HG02610 (cell line): ENCODE measurements at regions not wholly inside any gene's neighbourhood (a gene's known extent, or its start where the extent isn't known, plus 50 kb on each side); places are given as distances from the start of the nearest gene placed in this dataset.
"Not testable (repeated sequence)": the region's sequence is repeated elsewhere in the genome, so short reads cannot be mapped to it uniquely, and the experiment has no call there.

Experiments used
- ATAC-seq: cut with Tn5 transposase; IDR thresholded peaks from one replicate; pipeline ENCODE4 v1.9.1; 2021; ENCODE audit warnings: mild to moderate bottlenecking, moderate library complexity; ENCODE audit not compliant: unreplicated experiment

DNA sequence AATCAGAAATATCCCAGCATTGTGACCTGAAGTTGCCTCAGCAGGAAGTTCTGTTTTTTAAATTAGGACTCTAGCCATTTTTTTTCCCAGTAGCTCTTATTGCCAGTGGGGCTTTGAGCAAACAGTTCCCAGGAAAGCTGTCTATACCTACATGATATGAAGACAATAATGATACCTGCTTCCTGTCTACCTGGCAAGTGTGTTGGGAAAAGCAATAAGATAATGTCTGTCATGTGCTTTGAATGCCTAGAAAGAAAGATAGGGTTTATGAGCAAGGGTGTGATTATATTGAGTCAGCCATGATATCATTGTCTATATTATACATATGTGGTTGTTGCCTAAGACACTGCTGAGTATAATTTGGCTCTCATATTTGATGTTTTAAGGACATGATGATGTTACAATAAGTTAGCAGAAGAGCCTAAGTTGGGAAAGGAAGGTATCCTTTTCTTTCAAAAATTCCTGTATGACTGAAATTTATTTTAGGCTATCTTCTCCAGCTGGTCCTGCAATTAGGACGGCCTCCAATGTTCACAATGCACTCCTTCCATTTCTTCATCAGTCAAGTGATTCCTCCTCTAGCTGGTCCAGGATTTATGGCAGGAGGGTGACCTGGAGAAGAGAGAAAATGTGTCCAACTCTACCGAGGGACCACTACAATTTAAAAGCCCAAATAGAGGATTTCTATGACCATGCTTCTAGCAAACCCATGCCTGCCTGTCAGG lies 99.6 kb upstream of the CDC42BPA start:
- ATAC-seq, result no peak

DNA sequence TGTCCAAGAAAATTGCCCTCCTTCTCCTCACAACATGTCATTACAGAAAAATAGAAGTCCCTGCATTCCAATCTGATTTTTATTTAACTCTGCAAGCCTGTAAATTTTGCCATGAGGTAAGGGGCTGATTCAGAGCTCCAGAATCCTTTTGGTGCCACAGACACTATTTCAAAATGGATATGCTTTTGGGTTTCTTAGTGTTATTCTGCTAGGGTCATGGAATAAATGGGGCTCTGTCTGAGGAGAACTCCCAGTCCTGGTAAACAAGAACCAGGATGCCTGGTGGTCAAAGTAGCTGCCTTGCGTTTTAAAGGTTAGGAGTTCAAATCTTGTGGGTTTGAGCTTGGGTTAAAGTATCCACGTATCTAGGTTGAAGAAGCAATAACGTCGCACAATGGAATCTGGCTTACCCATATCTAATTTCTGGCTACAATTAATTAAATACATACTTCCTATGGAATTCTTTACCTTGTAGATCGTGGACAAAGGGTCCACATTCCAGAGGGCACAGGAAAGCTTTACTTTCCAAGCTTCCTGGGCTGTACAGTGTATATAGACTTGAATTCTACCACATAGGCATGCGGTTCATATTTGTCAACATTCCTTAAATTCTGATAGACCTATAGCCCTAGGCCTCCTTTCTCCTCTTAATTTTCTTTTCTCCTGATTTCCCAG lies 98.0 kb upstream of the CDC42BPA start:
- no peak for ATAC-seq

DNA sequence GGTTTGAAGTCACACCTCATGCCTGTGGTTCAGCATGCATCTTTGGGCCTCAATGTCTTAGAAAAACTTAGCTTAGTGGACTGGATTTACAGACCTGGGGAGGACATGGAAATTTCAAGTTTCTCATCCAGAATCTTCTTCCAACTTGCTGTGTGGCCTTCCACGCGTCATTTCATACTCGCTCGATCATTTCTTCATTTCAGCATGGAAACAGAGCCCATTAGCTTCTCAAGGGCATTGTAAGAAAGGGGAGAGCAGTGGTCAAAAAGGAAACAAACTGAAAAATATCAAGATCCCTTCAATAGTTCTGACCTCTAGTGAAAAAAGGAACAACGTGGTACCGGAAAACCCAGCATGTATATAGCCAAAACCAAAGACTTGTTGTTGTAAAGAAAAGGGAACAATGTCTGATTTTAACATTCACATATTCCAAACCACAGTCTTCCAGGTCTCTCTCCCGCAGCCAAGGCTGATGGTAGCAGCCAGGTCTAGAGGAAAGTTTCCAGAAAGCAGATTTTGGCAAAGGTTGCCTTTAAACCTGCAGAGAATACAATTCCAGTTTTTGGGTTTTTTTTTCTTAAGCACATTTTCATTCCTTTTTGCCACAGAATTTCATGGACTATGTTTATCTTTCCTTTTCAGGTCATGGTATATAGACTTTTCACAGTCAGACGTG lies 97.0 kb upstream of the CDC42BPA start:
- ATAC-seq, result no peak

DNA sequence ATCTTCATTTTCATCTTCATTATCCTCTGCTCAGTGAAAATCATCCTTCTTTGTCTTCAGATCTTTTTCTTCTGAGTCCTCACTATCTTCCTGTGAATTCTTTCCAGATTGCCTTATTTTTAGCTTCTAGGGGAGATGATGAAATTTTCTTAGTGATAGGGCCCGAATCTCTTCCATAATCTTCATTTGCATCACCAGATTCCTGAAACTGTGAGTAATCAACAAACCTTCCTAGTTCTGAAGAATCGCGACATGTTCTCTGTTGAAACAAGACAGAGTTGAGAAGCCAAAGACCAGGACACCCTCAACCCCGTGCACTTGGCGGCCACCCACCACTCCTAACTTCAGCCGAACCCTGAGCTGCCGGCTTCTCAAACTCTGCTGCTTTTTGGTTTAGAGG lies 92.8 kb upstream of the CDC42BPA start:
- ATAC-seq, result no peak

DNA sequence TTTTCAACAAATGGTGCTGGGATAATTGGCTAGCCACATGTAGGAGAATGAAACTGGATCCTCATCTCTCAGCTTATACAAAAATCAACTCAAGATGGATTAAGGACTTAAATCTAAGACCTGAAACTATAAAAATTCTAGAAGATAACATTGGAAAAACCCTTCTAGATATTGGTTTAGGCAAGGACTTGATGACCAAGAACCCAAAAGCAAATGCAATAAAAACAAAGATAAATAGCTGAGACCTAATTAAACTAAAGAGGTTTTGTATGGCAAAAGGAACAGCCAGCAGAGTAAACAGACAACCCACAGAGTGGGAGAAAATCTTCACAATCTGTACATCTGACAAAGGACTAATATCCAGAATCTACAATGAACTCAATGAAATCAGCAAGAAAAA lies 88.0 kb upstream of the CDC42BPA start:
- ATAC-seq, result not testable (repeated sequence)

DNA sequence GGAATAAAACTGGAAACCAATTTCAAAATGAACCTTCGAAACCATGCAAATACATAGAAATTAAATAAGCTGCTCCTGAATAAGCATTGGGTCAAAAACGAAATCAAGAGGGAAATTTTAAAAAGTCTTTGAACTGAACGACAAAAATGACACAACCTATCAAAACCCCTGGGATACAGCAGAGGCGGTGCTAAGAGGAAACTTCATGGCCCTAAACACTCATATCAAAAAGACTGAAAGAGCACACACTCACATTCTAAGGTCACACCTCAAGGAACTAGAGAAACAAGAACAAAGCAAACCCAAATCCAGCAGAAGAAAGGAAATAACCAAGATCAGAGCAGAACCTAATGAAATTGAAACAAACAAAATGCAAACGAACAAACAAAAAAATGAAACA lies 85.2 kb upstream of the CDC42BPA start:
- ATAC-seq, result no peak

DNA sequence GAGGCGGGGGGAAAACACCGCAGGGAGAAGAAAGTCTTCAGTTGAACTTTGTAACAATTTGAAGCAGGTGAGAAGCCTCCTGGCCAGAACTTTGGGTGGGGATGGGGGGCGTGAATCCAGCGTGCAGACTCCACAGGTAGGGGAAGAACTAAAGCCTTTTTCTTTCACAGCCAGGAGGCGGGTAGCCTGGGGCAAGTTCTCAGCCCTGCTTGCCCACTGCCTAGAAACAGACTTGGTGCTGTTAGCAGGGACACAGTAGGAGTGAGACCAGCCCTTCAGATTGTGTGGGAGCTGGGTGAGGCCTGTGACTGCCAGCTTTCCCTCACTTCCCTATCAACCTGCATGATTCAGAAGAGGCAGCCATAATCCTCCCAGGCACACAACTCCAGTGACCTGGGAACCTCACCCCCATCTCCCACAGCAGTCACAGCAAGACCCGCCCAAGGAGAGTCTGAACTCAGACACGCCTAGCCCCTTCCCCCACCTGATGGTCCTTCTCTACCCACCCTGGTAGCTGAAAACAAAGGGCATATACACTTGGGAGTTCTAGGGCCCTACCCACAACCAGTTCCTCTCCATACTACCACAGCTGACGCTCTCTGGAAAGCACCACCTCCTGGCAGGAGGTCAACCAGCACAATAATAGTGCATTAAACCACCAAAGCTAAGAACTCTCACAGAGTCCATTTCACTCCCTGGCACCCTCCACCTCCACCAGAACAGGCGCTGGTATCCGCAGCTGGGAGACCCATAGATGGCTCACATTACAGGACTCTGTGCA lies 83.5 kb upstream of the CDC42BPA start:
- ATAC-seq, result no peak

DNA sequence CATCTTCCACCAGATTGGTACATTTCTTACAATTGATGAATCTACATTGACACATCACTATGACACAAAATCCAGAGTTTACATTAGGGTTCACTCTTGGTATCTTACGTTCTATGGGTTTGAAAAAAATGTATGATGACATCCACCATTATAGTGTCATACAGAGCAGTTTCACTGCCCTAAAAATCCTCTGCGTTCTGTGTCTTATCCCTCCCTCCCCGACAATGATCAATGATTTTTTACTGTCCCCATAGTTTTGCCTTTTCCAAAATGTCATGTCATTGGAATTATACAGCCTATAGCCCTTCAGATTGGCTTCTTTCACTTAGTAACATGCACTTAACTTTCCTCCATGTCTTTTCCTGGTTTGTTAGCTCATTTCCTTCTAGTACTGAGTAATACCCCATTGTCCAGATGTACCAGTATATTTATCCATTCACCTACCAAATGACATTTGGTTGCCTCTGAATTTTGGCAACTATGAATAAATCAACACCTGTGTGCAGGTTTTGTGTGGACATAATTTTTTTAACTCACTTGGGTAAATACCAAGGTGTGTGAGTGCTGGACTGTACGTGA lies 80.9 kb upstream of the CDC42BPA start:
- no peak for ATAC-seq

DNA sequence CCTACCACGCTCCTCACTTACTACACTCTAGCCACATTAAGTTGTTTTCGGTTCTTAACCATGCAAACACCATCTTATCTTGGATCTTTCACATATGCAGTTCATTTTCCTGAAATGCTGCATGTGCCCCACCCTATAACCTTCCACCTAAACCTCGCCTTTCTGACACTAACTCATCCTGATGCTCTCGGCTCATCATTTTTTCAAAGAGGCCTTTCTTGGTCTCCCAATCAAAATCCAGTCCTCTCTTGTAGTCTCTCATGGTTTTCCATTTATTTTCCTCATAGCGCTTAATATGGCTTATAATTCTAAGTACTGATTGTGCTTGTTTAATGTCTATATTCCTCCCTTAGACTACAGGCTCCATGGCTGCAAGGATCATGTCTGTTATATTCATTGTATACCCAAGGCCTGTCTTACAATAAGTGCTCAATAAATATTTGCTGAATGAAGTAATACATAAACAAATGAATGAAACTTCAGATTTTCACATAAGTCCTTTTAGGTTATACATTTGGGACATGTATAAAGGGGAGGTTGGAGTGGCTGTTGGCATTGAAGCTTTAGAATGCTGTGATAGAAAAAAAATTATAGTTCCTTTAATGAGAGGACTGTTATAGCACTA lies 79.2 kb upstream of the CDC42BPA start:
- no peak for ATAC-seq

DNA sequence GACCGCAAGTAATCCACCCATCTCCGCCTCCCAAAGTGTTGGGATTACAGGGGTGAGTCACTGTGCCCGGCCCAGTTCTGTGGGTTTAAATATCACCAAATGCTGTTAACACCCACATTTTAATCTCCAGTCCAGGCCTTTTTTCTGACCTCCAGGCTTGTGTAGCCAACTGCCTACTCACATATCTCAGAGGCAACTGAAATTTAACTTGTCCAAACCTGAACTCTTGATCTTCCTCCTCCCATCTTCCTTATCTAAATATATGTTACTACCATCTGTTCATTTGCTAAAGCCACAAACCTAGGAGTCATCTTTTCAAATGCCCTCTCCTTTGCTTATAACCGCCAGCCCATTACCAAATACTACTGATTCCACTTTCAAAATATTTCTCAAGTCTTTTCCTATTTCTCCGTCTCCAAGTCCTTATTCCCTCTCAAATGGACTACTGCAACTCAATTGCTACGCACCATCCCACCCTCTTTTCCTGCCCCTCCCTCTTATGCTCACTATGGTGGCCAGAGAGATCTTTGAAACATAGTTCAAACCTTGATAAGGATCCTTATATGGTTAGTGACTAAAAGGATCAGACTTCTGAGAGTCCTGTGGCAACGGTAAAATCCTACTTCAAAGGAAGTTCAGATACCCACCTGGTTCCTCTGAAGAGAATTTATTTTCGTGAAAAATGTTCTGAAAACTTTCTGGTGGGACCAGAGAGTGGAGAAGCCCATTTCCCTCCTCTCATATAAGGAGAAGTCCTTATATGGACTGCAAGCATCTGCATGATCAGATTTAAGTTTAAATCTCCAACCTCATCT lies 78.5 kb upstream of the CDC42BPA start:
- no peak for ATAC-seq

DNA sequence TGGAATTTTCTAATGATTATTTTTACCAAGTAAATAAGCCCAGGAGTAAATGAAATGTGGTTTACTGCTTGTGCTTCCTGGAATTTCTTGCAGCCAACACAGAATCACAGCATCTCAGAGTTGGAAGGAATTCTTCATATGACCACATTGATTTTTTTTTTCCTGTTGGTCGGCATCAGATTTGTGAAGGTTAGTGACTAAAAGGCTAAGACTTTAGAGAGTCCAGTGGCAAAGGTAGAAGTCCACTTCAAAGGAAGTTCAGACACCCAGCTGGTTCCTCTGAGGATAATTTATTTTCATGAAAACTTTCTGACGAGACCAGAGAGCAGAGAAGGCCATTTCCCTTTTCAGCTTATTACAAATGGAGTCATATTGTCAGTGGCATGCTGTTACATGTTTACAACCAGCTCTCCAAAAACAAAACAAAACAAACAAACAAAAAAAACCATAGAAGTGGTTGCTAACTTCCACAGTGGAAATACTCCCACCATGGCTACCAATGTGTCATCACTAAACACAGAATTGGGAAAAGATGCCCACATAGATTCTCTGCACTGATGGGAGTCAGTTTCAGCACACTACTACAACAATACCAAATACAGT lies 77.2 kb upstream of the CDC42BPA start:
- no peak for ATAC-seq

DNA sequence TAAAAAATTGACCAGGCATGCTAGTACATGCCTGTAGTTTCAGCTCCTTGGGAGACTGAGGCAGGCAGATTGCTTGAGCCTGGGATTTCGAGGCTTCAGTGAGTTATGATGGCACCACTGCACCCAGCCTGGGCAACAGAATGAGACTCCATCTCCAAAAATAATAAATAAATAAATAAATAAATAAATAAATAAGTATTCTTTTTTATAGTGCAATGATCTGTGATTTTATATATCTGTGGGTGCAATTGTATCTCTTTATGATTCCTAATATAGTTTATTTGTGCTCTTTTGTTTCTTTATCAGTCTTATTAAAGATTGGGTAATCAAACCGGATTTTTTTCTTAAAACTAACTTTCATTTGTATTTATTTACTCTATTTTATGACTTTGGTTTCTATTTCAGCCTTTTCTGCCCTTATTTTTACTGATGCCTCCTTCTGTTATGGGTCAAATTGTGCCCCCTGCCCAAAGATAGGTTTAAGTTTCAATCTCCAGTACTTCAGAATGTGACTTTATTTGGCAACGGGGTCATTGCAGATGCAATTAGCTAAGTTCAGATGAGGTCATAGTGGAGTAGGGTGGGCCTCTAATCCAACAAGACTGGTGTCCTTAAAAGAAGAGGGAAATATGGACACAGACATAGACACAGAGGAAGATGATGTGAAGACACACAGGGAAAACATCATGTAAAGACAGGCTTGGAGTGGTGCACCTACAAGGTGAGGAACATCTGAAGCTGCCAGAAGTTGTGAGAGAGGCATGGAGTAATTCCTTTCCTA lies 74.9 kb upstream of the CDC42BPA start:
- no peak for ATAC-seq

DNA sequence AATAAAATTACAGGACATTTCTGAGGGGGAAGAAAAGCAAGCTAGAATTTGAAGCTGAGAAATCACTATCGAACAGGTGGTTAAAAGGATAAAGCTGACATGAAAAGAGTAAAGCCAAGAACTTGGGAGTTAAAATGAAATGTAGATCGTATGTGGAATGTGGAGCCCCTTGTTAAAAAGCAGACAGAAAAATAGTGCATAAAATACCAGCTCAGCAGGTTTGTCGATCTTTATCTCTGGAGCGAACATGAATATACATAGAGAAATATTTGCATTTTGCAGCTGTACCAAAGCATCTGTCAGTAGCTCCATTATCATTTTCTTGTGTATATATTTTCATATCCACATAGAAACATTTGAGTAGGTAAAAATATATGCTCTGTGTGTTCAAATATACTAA lies 73.6 kb upstream of the CDC42BPA start:
- no peak for ATAC-seq

DNA sequence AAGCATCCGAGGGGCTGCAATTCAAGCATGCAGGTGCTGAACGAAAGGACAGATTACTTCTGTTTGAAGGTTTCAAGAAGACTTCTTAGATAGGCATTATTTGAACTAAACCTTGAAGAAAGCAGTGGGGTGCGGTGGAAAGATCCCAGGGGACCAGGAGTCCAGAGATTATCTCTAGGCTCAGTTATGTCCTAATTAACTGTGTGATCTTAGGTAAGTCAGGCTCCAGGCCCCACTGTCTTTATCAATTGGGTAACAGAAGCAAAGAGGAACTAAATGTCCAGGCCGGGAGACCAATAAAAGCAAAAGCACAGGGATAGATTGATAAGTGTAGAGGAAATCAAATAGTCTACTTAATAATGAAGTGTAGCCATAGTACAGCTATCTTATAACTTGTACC lies 72.9 kb upstream of the CDC42BPA start:
- no peak for ATAC-seq

DNA sequence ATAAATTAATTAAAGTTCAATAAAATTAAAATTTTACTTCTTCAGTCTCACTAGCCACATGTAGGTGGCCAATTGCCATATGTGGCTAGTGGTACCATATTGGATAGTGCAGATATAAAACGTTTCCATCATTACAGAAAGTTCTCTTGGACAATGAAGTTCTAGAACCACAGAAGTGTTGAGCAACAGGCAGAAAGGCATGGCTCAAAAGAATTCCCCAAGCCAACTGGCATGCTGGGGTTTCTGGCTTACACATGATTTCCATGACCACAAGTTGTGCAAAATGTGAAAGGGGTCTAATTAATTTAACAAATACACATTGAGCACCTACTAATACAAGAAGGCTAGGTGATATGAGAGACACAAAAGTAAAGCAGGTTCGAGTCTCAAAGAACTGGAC lies 72.2 kb upstream of the CDC42BPA start:
- ATAC-seq, result no peak

DNA sequence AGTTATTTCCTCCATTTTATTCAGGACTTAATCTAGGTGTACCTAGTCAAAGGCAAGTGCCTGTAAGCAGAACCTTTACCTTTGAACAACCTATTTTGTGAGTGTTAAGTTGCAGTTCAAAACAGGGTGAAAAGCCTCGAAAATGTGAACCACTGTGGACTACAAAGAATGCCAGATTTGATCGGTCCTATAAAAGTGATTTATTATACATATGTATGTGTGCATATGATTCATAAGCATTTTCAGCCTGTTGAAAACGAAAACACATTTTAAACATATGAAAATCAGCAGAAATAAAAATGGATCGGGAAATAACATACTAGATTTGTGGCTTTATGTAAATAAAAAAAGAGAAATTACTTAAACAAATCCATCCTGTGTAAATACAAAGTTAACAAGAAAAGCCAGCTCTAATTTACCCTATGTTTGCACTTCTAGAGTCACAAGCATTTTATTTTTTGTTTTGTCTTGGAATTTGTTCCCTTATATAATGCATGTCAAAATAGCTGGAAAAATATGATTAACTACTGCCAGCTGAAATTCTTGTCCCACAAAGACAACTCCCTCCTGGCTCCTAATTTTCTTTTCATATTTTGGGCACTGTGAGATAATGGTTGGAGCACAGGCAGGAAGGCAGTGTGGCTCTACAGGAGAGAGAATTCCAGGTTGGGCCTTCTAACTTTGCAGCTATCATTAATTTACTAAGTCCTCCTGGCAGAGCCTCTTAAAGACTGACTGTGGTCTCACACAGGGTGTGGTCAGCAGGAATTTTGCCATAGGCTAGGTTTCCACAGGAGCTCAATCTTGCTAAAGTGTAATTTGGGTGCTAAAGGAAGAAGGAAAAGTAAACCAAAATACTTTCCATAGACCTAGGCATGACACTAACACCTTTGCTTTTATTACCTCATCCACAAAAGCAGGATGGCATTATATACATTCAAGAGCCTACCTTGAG lies 70.2 kb upstream of the CDC42BPA start:
- ATAC-seq, result no peak

DNA sequence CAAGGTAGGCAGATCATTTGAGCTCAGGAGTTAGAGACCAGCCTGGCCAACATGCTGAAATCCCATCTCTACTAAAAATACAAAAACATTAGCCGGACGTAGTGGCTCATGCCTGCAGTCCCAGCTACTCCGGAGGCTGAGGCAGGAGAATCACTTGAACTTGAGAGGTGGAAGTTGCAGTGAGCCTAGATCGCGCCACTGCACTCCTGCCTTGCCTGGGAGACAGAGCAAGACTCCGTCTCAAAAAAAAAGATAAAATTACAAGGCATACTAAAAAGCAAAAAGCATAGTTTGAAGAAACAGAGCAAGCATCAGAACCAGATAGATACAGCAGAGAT lies 61.2 kb upstream of the CDC42BPA start:
- no peak for ATAC-seq
